ENCODE measurements at regions not wholly inside any gene's neighbourhood (a gene's known extent, or its start where the extent isn't known, plus 50 kb on each side); places are given as distances from the start of the nearest gene placed in this dataset.
"Not testable (repeated sequence)": the region's sequence is repeated elsewhere in the genome, so short reads cannot be mapped to it uniquely, and the experiment has no call there.

GRCh38 chr2:72003796-72004195 is 143.9 kb downstream of the CYP26B1 start:
- no peak for DNase-seq

GRCh38 chr2:72003124-72003523 is 144.5 kb downstream of the CYP26B1 start:
- DNase-seq: no peak

GRCh38 chr2:72001937-72002690 is 145.5 kb downstream of the CYP26B1 start:
- DNase-seq: no peak

- DNase-seq: no peak
Measured at GRCh38 chr2:72000110-72000509, 147.6 kb downstream of the CYP26B1 start.

- DNase-seq: no peak
Measured at GRCh38 chr2:71999580-71999979, 148.1 kb downstream of the CYP26B1 start.

- DNase-seq: no peak
Measured at GRCh38 chr2:71997843-71998242, 149.8 kb downstream of the CYP26B1 start.

- DNase-seq: peak; percentile 15
Measured at GRCh38 chr2:71995067-71995665, 152.5 kb downstream of the CYP26B1 start.

- no peak for DNase-seq
Measured at GRCh38 chr2:71992036-71992435, 155.6 kb downstream of the CYP26B1 start.

- DNase-seq: no peak
Measured at GRCh38 chr2:71991397-71991796, 156.3 kb downstream of the CYP26B1 start.

- DNase-seq: no peak
Measured at GRCh38 chr2:71990826-71991225, 156.8 kb downstream of the CYP26B1 start.

- DNase-seq: no peak
Measured at GRCh38 chr2:71990122-71990521, 157.5 kb downstream of the CYP26B1 start.

GRCh38 chr2:71989671-71990070 is 158.0 kb downstream of the CYP26B1 start:
- peak; percentile 58 for DNase-seq

- DNase-seq: no peak
Measured at GRCh38 chr2:71988170-71988569, 159.5 kb downstream of the CYP26B1 start.

- DNase-seq: no peak
Measured at GRCh38 chr2:71976685-71977084, 171.0 kb downstream of the CYP26B1 start.

- DNase-seq: no peak
Measured at GRCh38 chr2:71974846-71975245, 172.8 kb downstream of the CYP26B1 start.

- no peak for DNase-seq
Measured at GRCh38 chr2:71971493-71971892, 176.2 kb downstream of the CYP26B1 start.

- no peak for DNase-seq
Measured at GRCh38 chr2:71965530-71965929, 182.1 kb downstream of the CYP26B1 start.

GRCh38 chr2:71962911-71963694 is 184.6 kb downstream of the CYP26B1 start:
- no peak for DNase-seq

- DNase-seq: no peak
Measured at GRCh38 chr2:71962350-71962749, 185.3 kb downstream of the CYP26B1 start.

GRCh38 chr2:71961289-71962027 is 186.2 kb downstream of the CYP26B1 start:
- no peak for DNase-seq

GRCh38 chr2:71959494-71959893 is 188.2 kb downstream of the CYP26B1 start:
- no peak for DNase-seq

- DNase-seq: not testable (repeated sequence)
Measured at GRCh38 chr2:71958426-71958825, 189.2 kb downstream of the CYP26B1 start.

- no peak for DNase-seq
Measured at GRCh38 chr2:71952572-71953188, 195.0 kb downstream of the CYP26B1 start.

Data from NCI-H446 treated with DMSO at 0.1 percent for 48 hours (cell line).